HCT116 (cell line): ENCODE measurements at regions not wholly inside any gene's neighbourhood (a gene's known extent, or its start where the extent isn't known, plus 50 kb on each side); places are given as distances from the start of the nearest gene placed in this dataset.

Experiments used
- ATAC-seq: fragments of 200-7000 bp; cut with Tn5 transposase; 2 replicates; pipeline ENCODE4 v1.9.1; 2020; ENCODE audit warnings: mild to moderate bottlenecking, moderate library complexity
- BruUV-seq: library from RNA; stranded (reverse); fragments of 400-500 nt; replicated peaks from 2 replicates; lab custom pipeline; 2021; lab: Mats Ljungman, UMichigan
- CTCF ChIA-PET: fragments of 300-600 bp; sonication (Branson Sonifier 250); formaldehyde crosslinking; loops from one replicate; lab custom pipeline; 2021; ENCODE audit warnings: antibody characterized with exemption; lab: Charles Lee
- POLR2A ChIA-PET: fragments of 300-600, 350-600 bp; sonication (Branson Sonifier 250); formaldehyde crosslinking; loops from one replicate; lab custom pipeline; 2021; ENCODE audit warnings: antibody characterized with exemption; lab: Charles Lee
- RAD21 ChIA-PET, 2 experiments: fragments of 300-600 bp; sonication (Branson Sonifier 250); formaldehyde crosslinking; loops; one replicate each; lab custom pipeline; 2023; ENCODE audit warnings: low total read pairs in 2 of 2; ENCODE audit not compliant: uncharacterized antibody in 2 of 2, unreplicated experiment in 2 of 2, low non-redundant PET in 1 of 2; lab: Charles Lee
- DNase-seq: peaks from one replicate; pipeline ENCODE4 v3.0.0-alpha.2; 2010; ENCODE audit warnings: low read depth, low spot score
- H2AFZ ChIP-seq: fragments of 200-600 bp; shearing (Covaris generic), sonication (generic); 2 replicates; pipeline ENCODE4 v1.6.1; 2017; ENCODE audit warnings: low read depth, mixed run types, mixed read lengths, antibody characterized with exemption, low read length; ENCODE audit not compliant: poor library complexity, severe bottlenecking
- H3K27ac ChIP-seq: 2 replicates; pipeline ENCODE4 v1.5.1; 2012; ENCODE audit warnings: low read depth, low read length
- H3K27me3 ChIP-seq: fragments of 200-600 bp; sonication (generic); 2 replicates; pipeline ENCODE4 v1.6.1; 2016; ENCODE audit warnings: mixed run types, low read length, mixed read lengths; ENCODE audit not compliant: insufficient read depth
- H3K36me3 ChIP-seq, 2 experiments: fragments of 200-500 bp in 1 of 2; fragments of 200-600 bp in 1 of 2; sonication (Bioruptor generic) in 1 of 2; sonication (generic) in 1 of 2; 2 replicates each; pipeline versions ENCODE4 v1.5.1 to v1.6.1; 2014 to 2016; ENCODE audit warnings: low read length in 2 of 2, inconsistent platforms in 1 of 2, mixed read lengths in 1 of 2, mixed run types in 1 of 2; ENCODE audit not compliant: insufficient read depth in 2 of 2, control insufficient read depth in 1 of 2
- H3K4me1 ChIP-seq, 2 experiments: fragments of 200-600 bp in 1 of 2; sonication (generic) in 1 of 2; 2 replicates each; pipeline versions ENCODE4 v1.5.1 to v1.6.1; 2012 to 2017; ENCODE audit warnings: low read length in 2 of 2, inconsistent platforms in 1 of 2, mild to moderate bottlenecking in 1 of 2, mixed read lengths in 1 of 2, mixed run types in 1 of 2, moderate library complexity in 1 of 2; ENCODE audit not compliant: insufficient read depth in 2 of 2, control insufficient read depth in 1 of 2
- H3K4me2 ChIP-seq: fragments of 200-600 bp; sonication (generic); 2 replicates; pipeline ENCODE4 v1.6.1; 2017; ENCODE audit warnings: mixed run types, low read length, mixed read lengths
- H3K4me3 ChIP-seq, 2 experiments: fragments of 200-600 bp in 1 of 2; sonication (generic) in 1 of 2; replicated peaks in 1 of 2; 2 replicates each; pipeline ENCODE4 v1.5.1; 2011 to 2016; ENCODE audit warnings: low read length in 2 of 2, control low read depth in 1 of 2, low read depth in 1 of 2, mild to moderate bottlenecking in 1 of 2, mixed read lengths in 1 of 2, mixed run types in 1 of 2
- H3K79me2 ChIP-seq: fragments of 200-600 bp; sonication (generic); 2 replicates; pipeline ENCODE4 v1.6.1; 2017; ENCODE audit warnings: mild to moderate bottlenecking, mixed run types, low read length, moderate library complexity, mixed read lengths; ENCODE audit not compliant: insufficient read depth
- H3K9ac ChIP-seq: fragments of 200-600 bp; sonication (generic); 2 replicates; pipeline ENCODE4 v1.6.1; 2016; ENCODE audit warnings: low read length, mixed read lengths
- H3K9me2 ChIP-seq: fragments of 200-600 bp; sonication (generic), shearing (Covaris generic); 2 replicates; pipeline ENCODE4 v1.6.1; 2017; ENCODE audit warnings: mixed run types, mild to moderate bottlenecking, moderate library complexity; ENCODE audit not compliant: insufficient read depth
- H3K9me3 ChIP-seq, 2 experiments: fragments of 200-500 bp in 1 of 2; fragments of 200-600 bp in 1 of 2; sonication (Bioruptor generic) in 1 of 2; sonication (generic) in 1 of 2; 2 replicates each; pipeline ENCODE4 v1.6.1; 2014 to 2017; ENCODE audit warnings: low read length in 2 of 2, mixed read lengths in 2 of 2, inconsistent platforms in 1 of 2, low read depth in 1 of 2, mild to moderate bottlenecking in 1 of 2, mixed run types in 1 of 2, moderate library complexity in 1 of 2; ENCODE audit not compliant: control insufficient read depth in 1 of 2, insufficient read depth in 1 of 2
- H4K20me1 ChIP-seq: fragments of 200-600 bp; sonication (generic), shearing (Covaris generic); 2 replicates; pipeline ENCODE4 v1.6.1; 2017; ENCODE audit warnings: mixed run types, mild to moderate bottlenecking, moderate library complexity; ENCODE audit not compliant: insufficient read depth
- ATF3 ChIP-seq: IDR thresholded peaks from 2 replicates; pipeline ENCODE4 v1.6.1; 2012
- CBX3 ChIP-seq: IDR thresholded peaks from 2 replicates; pipeline ENCODE4 v1.6.1; 2012; ENCODE audit warnings: low read depth
- CEBPB ChIP-seq: IDR thresholded peaks from 2 replicates; pipeline ENCODE4 v1.6.1; 2012; ENCODE audit warnings: low read depth
- CTCF ChIP-seq, 3 experiments: fragments of 200-600 bp in 1 of 3; sonication (generic) in 1 of 3; IDR thresholded peaks in 2 of 3; conservative IDR thresholded peaks in 1 of 3; 2 replicates each; pipeline ENCODE4 v1.5.1; 2012 to 2017; ENCODE audit warnings: low read depth in 2 of 3, low read length in 2 of 3, antibody characterized with exemption in 1 of 3, borderline replicate concordance in 1 of 3, control low read depth in 1 of 3, mild to moderate bottlenecking in 1 of 3, mixed read lengths in 1 of 3, mixed run types in 1 of 3, moderate library complexity in 1 of 3; ENCODE audit not compliant: insufficient read depth in 1 of 3
- EGR1 ChIP-seq: IDR thresholded peaks from 2 replicates; pipeline ENCODE4 v1.6.1; 2012; ENCODE audit warnings: low read depth
- ELF1 ChIP-seq: IDR thresholded peaks from 2 replicates; pipeline ENCODE4 v1.6.1; 2012; ENCODE audit warnings: low read depth, borderline replicate concordance
- EZH2 ChIP-seq: fragments of 200-600 bp; sonication (generic); IDR thresholded peaks from 2 replicates; pipeline ENCODE4 v1.6.1; 2017; ENCODE audit warnings: antibody characterized with exemption, mixed run types
- EZH2phosphoT487 ChIP-seq: fragments of 200-600 bp; IDR thresholded peaks from 2 replicates; pipeline ENCODE4 v1.6.1; 2018; ENCODE audit warnings: antibody characterized with exemption, borderline replicate concordance
- FOSL1 ChIP-seq: IDR thresholded peaks from 2 replicates; pipeline ENCODE4 v1.6.1; 2012; ENCODE audit warnings: low read depth
- MAX ChIP-seq: IDR thresholded peaks from 2 replicates; pipeline ENCODE4 v1.6.1; 2012
- POLR2A ChIP-seq: IDR thresholded peaks from 2 replicates; pipeline ENCODE4 v1.7.0; 2011; ENCODE audit warnings: borderline replicate concordance; ENCODE audit not compliant: insufficient read depth, insufficient read length; ENCODE audit errors: extremely low read depth
- POLR2AphosphoS5 ChIP-seq: IDR thresholded peaks from 2 replicates; pipeline ENCODE4 v1.6.1; 2011; ENCODE audit warnings: mild to moderate bottlenecking, low read depth, low read length, moderate library complexity
- RAD21 ChIP-seq: IDR thresholded peaks from 2 replicates; pipeline ENCODE4 v1.6.1; 2012; ENCODE audit warnings: low read depth, mild to moderate bottlenecking
- SIN3A ChIP-seq: IDR thresholded peaks from 2 replicates; pipeline ENCODE4 v1.6.1; 2012; ENCODE audit warnings: low read depth
- SP1 ChIP-seq: IDR thresholded peaks from 2 replicates; pipeline ENCODE4 v1.6.1; 2012; ENCODE audit warnings: low read depth
- TCF7L2 ChIP-seq: IDR thresholded peaks from 2 replicates; pipeline ENCODE4 v1.7.0; 2011; ENCODE audit warnings: borderline replicate concordance, inconsistent platforms; ENCODE audit not compliant: insufficient read depth, insufficient read length; ENCODE audit errors: extremely low read depth
- YY1 ChIP-seq: IDR thresholded peaks from 2 replicates; pipeline ENCODE4 v1.6.1; 2011; ENCODE audit warnings: low read length, low read depth, moderate library complexity, mild to moderate bottlenecking; ENCODE audit not compliant: insufficient replicate concordance; ENCODE audit errors: extremely low read depth
- ZFX ChIP-seq: fragments of 450-650 bp; IDR thresholded peaks from 2 replicates; pipeline ENCODE4 v1.6.1; 2017
- ZNF274 ChIP-seq: fragments of 200-500 bp; sonication (Bioruptor generic); IDR thresholded peaks from 2 replicates; pipeline ENCODE4 v1.6.1; 2014; ENCODE audit warnings: mild to moderate bottlenecking, low read depth, low read length, inconsistent platforms
- intact Hi-C: fragments of 100-400 bp; cut with micrococcal nuclease; formaldehyde crosslinking; loops from 2 replicates; pipeline ENCODE4 v1.10.0; 2022

GRCh38 chr4:138773321-138773720 lies 242.3 kb upstream of the NOCT start:
- intact Hi-C loops, result no loop called here
- DNase-seq (no peak), ATAC-seq (no peak)
- Histone ChIP-seq H3K9ac (no peak overlapping the region), H3K27ac (no peak overlapping the region), H3K9me2 (no peaks in the 10 kb centered on the region), H4K20me1 (no peaks in the 10 kb centered on the region), H3K27me3 (no peaks in the 10 kb centered on the region), H3K4me3 (no peak overlapping the region), H3K9me3 (no peaks in the 10 kb centered on the region), H2AFZ (no peak overlapping the region), H3K4me2 (no peak overlapping the region), H3K79me2 (no peaks in the 10 kb centered on the region), H3K4me1 (no peaks in the 10 kb centered on the region), H3K36me3 (no peaks in the 10 kb centered on the region)
- RAD21 ChIA-PET, result no interaction called here
- CTCF ChIA-PET, result no interaction called here
- POLR2A ChIA-PET, result no interaction called here
- TF ChIP-seq ZNF274, result no peak
- no peak for TF ChIP-seq TCF7L2
- TF ChIP-seq RAD21, result no peak
- TF ChIP-seq CBX3, result no peak
- TF ChIP-seq YY1, result no peak
- TF ChIP-seq MAX, result no peak
- TF ChIP-seq POLR2A, result no peak
- BruUV-seq, result no TSS peak

- Histone ChIP-seq H3K27me3 (no peaks in the 10 kb centered on the region), H3K4me1 (no peaks in the 10 kb centered on the region), H4K20me1 (no peaks in the 10 kb centered on the region), H3K79me2 (no peaks in the 10 kb centered on the region), H3K4me3 (no peak overlapping the region), H3K9ac (no peak overlapping the region), H2AFZ (no peak overlapping the region), H3K9me3 (no peaks in the 10 kb centered on the region), H3K27ac (no peak overlapping the region), H3K36me3 (no peaks in the 10 kb centered on the region), H3K9me2 (no peaks in the 10 kb centered on the region), H3K4me2 (no peak overlapping the region)
- no peak for ATAC-seq
- DNase-seq, result no peak
- RAD21 ChIA-PET, result no interaction called here
- POLR2A ChIA-PET, result no interaction called here
- CTCF ChIA-PET, result no interaction called here
- no peak for TF ChIP-seq SP1
- no peak for TF ChIP-seq TCF7L2
- TF ChIP-seq ZNF274, result no peak
- no peak for TF ChIP-seq ATF3
- no peak for TF ChIP-seq ZFX
- no peak for TF ChIP-seq CEBPB
- no peak for TF ChIP-seq FOSL1
- no peak for TF ChIP-seq EZH2phosphoT487
- no peak for TF ChIP-seq CTCF (IDR thresholded peaks at IDR 0.05 in 2 of 3, conservative IDR thresholded peaks at IDR 0.05 in 1 of 3; ENCODE audit: borderline replicate concordance in 1 of 3, insufficient read depth in 1 of 3, low read depth in 2 of 3, low read length in 2 of 3)
- no peak for TF ChIP-seq ELF1
- no peak for TF ChIP-seq POLR2AphosphoS5
- no peak for TF ChIP-seq EGR1
- TF ChIP-seq POLR2A, result no peak
- no peak for TF ChIP-seq EZH2
- no peak for TF ChIP-seq SIN3A
- BruUV-seq, result no TSS peak
- intact Hi-C loops, result no loop called here
These were observed 243.2 kb upstream of the NOCT start for GRCh38 chr4:138772366-138772765.
